ENCODE measurements at regions not wholly inside any gene's neighbourhood (a gene's known extent, or its start where the extent isn't known, plus 50 kb on each side); places are given as distances from the start of the nearest gene placed in this dataset.

DNA sequence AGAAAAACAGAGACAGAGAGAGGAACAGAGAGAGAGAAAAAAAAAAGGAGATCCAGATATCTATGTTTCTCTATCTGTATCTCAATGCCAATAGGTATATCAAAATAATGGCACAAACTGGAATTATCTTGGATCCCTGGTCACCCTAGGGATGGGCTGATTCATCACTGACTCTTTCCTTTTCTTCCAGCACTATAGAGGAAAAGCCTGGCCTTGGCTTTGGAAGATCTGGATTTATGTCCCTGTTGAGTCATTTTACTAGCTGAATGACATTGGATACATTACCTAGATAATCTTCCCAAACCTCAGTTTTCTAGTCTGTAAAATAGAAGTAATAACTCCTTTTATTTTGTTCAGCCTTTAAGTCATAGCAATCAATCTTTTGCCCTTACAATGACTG, 152.8 kb upstream of the GDF10 start:
- H3K27ac ChIP-seq (ENCODE audit: low read depth, low read length) = no peak overlapping the region
- H3K4me3 ChIP-seq (ENCODE audit: low read depth in 1 of 5, low read length in 5 of 5) = no peak overlapping the region
- no peaks in the 10 kb centered on the region for H3K36me3 ChIP-seq (ENCODE audit: control insufficient read depth in 5 of 5, insufficient read depth in 5 of 5, low read length in 5 of 5)
- H3K4me1 ChIP-seq (ENCODE audit: control insufficient read depth in 5 of 5, insufficient read depth in 5 of 5, low read length in 5 of 5) = no peaks in the 10 kb centered on the region
- no peaks in the 10 kb centered on the region for H3K27me3 ChIP-seq (ENCODE audit: control insufficient read depth in 5 of 5, insufficient read depth in 4 of 5, low read length in 5 of 5)
- no peaks in the 10 kb centered on the region for H3K9me3 ChIP-seq (ENCODE audit: control insufficient read depth in 5 of 5, low read length in 5 of 5)
- no peak overlapping the region for H3K9ac ChIP-seq (ENCODE audit: low read length in 5 of 5)

DNA sequence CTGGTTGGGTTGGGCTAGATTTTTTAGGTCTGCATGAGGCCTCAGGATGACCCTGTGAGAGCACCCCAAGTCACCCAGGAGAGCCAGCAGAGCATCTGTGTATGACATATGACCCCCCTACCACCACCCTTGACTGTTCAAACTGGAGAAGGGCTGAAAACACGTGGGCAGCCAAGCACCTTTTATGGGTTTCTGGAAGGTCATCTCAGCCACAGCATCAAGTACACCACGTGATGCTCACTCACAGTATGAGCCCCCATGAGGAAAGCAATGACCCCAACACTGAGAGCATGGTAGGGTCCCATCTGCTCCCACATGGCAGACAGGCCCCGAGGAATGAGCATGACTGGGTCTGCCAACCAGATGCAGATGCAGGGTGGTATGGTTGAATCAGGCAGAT, 149.4 kb upstream of the GDF10 start:
- H3K36me3 ChIP-seq (ENCODE audit: control insufficient read depth in 5 of 5, insufficient read depth in 5 of 5, low read length in 5 of 5) = no peaks in the 10 kb centered on the region
- H3K4me3 ChIP-seq (ENCODE audit: low read depth in 1 of 5, low read length in 5 of 5) = no peak overlapping the region
- H3K4me1 ChIP-seq (ENCODE audit: control insufficient read depth in 5 of 5, insufficient read depth in 5 of 5, low read length in 5 of 5) = no peaks in the 10 kb centered on the region
- no peak overlapping the region for H3K27ac ChIP-seq (ENCODE audit: low read depth, low read length)
- peaks cover 2 to 18% (median 10%) of the 10 kb centered on the region in 5 donors for H3K9me3 ChIP-seq (ENCODE audit: control insufficient read depth in 5 of 5, low read length in 5 of 5)
- H3K27me3 ChIP-seq (ENCODE audit: control insufficient read depth in 5 of 5, insufficient read depth in 4 of 5, low read length in 5 of 5) = no peaks in the 10 kb centered on the region
- H3K9ac ChIP-seq (ENCODE audit: low read length in 5 of 5) = no peak overlapping the region

DNA sequence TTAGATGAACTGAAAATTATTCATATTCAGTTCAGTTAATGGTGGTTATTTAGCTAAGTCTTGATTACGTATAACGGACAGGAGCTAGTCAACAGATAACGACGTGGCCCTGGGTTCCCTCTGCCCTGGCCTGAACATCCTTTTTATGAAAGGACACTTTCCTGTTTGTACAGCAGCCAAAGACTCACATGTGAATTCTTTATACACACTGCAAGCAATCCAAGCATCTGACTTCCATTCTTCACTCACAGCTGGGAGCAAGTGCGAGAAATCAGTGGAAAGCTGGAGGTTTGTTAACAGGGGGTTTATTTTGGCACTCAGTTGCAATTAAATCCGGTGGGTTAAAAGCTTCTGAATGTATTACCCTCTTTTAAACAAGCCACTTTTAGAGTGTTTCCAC, 148.1 kb upstream of the GDF10 start:
- Histone ChIP-seq H3K9me3 (ENCODE audit: control insufficient read depth in 5 of 5, low read length in 5 of 5) (peaks cover 2 to 19% (median 13%) of the 10 kb centered on the region in 5 donors), H3K36me3 (ENCODE audit: control insufficient read depth in 5 of 5, insufficient read depth in 5 of 5, low read length in 5 of 5) (no peaks in the 10 kb centered on the region), H3K9ac (ENCODE audit: low read length in 5 of 5) (no peak overlapping the region), H3K4me3 (ENCODE audit: low read depth in 1 of 5, low read length in 5 of 5) (no peak overlapping the region), H3K27ac (ENCODE audit: low read depth, low read length) (no peak overlapping the region), H3K4me1 (ENCODE audit: control insufficient read depth in 5 of 5, insufficient read depth in 5 of 5, low read length in 5 of 5) (no peaks in the 10 kb centered on the region), H3K27me3 (ENCODE audit: control insufficient read depth in 5 of 5, insufficient read depth in 4 of 5, low read length in 5 of 5) (no peaks in the 10 kb centered on the region)

DNA sequence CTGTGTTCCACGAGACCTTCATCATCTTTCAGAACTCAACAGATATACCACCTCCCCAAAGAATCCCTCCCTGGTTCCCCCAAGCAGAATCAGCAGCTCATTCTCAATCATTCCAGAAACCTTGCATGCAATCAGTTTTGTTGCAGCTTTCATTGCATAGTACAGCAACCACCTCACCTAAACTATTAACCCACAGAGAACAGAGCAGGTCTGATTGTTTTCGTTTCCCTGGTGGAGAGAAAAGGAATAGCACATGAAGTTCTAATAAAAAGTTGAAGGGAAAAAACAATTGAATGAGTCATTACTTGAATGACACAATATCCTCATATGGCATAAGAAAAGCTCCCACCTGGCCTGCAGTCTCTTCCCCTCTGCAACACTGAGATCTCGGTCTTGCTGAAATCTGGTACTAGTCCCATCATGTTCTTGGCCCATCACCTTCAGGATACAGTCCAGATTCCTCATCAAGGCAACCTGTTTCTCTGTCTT, 147.1 kb upstream of the GDF10 start:
- H3K9me3 ChIP-seq (ENCODE audit: control insufficient read depth in 5 of 5, low read length in 5 of 5) = peaks cover 2 to 19% (median 13%) of the 10 kb centered on the region in 5 donors
- no peaks in the 10 kb centered on the region for H3K36me3 ChIP-seq (ENCODE audit: control insufficient read depth in 5 of 5, insufficient read depth in 5 of 5, low read length in 5 of 5)
- H3K27me3 ChIP-seq (ENCODE audit: control insufficient read depth in 5 of 5, insufficient read depth in 4 of 5, low read length in 5 of 5) = no peaks in the 10 kb centered on the region
- no peaks in the 10 kb centered on the region for H3K4me1 ChIP-seq (ENCODE audit: control insufficient read depth in 5 of 5, insufficient read depth in 5 of 5, low read length in 5 of 5)
- H3K4me3 ChIP-seq (ENCODE audit: low read depth in 1 of 5, low read length in 5 of 5) = no peak overlapping the region
- no peak overlapping the region for H3K9ac ChIP-seq (ENCODE audit: low read length in 5 of 5)
- H3K27ac ChIP-seq (ENCODE audit: low read depth, low read length) = no peak overlapping the region

DNA sequence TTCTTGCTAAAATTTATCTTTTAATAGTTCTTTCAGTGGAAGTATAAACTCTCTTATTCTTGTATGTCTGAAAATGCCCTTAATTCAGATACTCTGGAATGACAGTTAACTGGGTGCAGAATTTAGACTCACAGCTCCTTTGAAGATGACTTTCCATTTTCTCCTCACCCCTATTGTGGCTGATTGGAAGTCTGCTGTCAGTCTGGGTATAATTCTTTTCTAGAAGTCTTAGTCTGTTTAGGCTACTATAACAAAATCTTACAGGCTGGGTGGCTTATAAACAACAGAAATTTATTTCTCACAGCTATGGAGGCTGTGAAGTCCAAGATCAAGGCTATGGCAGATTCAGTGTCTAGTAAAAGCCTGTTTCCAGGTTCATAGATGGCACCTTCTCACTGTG, 145.2 kb upstream of the GDF10 start:
- no peaks in the 10 kb centered on the region for H3K27me3 ChIP-seq (ENCODE audit: control insufficient read depth in 5 of 5, insufficient read depth in 4 of 5, low read length in 5 of 5)
- no peaks in the 10 kb centered on the region for H3K4me1 ChIP-seq (ENCODE audit: control insufficient read depth in 5 of 5, insufficient read depth in 5 of 5, low read length in 5 of 5)
- H3K36me3 ChIP-seq (ENCODE audit: control insufficient read depth in 5 of 5, insufficient read depth in 5 of 5, low read length in 5 of 5) = no peaks in the 10 kb centered on the region
- H3K9me3 ChIP-seq (ENCODE audit: control insufficient read depth in 5 of 5, low read length in 5 of 5) = peaks cover 2 to 19% (median 13%) of the 10 kb centered on the region in 5 donors
- no peak overlapping the region for H3K27ac ChIP-seq (ENCODE audit: low read depth, low read length)
- H3K9ac ChIP-seq (ENCODE audit: low read length in 5 of 5) = no peak overlapping the region
- H3K4me3 ChIP-seq (ENCODE audit: low read depth in 1 of 5, low read length in 5 of 5) = no peak overlapping the region

DNA sequence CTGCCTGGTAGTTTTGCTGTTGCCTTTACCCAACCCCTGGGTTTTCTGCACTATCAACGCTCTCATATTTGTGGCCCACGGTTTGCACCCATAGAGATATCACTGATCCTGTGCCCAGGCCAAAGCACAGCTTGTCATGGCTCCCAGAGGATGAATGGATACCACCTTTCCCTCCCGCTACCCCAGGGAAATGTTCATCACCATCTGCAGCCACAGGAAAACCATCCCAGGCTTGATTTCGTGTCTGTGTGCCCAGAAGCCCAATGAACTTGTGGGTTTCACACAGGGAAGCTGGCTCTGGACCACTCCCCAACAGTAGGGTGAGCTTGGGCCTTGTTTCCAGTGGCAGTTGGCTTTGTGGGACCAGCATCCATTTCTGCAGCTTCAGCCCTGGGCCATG, 143.1 kb upstream of the GDF10 start:
- Histone ChIP-seq H3K36me3 (ENCODE audit: control insufficient read depth in 5 of 5, insufficient read depth in 5 of 5, low read length in 5 of 5) (no peaks in the 10 kb centered on the region), H3K4me3 (ENCODE audit: low read depth in 1 of 5, low read length in 5 of 5) (no peak overlapping the region), H3K27me3 (ENCODE audit: control insufficient read depth in 5 of 5, insufficient read depth in 4 of 5, low read length in 5 of 5) (no peaks in the 10 kb centered on the region), H3K4me1 (ENCODE audit: control insufficient read depth in 5 of 5, insufficient read depth in 5 of 5, low read length in 5 of 5) (no peaks in the 10 kb centered on the region), H3K9ac (ENCODE audit: low read length in 5 of 5) (no peak overlapping the region), H3K27ac (ENCODE audit: low read depth, low read length) (no peak overlapping the region), H3K9me3 (ENCODE audit: control insufficient read depth in 5 of 5, low read length in 5 of 5) (peaks cover 2 to 19% (median 13%) of the 10 kb centered on the region in 5 donors)

DNA sequence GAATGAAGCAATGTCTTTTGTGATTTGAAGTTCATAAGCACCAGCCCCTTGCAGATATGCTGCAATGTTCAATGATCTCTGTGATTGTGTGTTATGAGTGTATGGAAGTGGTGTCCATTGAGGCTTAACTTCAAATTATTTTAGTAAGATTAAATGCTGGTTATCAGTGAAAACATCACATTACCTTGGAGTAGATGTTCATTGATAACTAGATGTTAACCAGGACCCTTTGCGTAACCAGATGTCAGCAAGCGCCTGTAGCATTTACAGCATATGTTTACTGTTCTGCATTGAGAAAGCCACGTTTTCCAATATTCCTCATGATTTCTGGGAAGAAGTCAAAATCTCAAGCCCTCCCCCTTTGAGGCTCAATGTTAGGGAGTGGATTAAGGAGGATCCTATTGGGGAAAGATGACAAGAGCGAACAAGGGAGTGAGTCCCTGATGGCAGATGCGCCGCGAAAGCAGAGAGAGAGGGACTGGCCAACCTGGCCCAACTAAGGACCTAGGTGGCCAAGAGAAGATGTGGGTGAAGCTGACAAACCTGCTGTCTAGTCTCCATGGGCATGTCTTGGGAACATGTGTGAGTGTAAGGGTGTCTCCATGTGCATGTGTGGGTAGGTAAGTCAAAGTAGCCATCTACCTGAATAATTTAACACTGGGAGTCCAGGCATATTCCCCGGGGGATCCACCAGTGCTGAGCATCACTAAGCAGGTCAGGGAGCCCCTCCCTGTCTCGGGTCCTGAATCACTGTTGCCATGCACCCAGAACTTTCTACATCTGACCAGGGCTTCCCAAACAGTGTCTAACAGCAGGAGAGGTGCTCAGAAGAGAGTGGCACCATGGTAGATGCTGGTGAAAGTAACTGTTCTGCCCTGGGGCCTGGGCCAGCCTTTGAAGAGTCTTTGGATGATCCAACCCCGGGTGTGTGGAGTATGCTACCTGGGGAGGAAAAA, 141.6 kb upstream of the GDF10 start:
- H3K9me3 ChIP-seq (ENCODE audit: control insufficient read depth in 5 of 5, low read length in 5 of 5) = peaks cover 2 to 19% (median 13%) of the 10 kb centered on the region in 5 donors
- no peaks in the 10 kb centered on the region for H3K27me3 ChIP-seq (ENCODE audit: control insufficient read depth in 5 of 5, insufficient read depth in 4 of 5, low read length in 5 of 5)
- no peaks in the 10 kb centered on the region for H3K36me3 ChIP-seq (ENCODE audit: control insufficient read depth in 5 of 5, insufficient read depth in 5 of 5, low read length in 5 of 5)
- H3K27ac ChIP-seq (ENCODE audit: low read depth, low read length) = no peak overlapping the region
- H3K4me1 ChIP-seq (ENCODE audit: control insufficient read depth in 5 of 5, insufficient read depth in 5 of 5, low read length in 5 of 5) = no peaks in the 10 kb centered on the region
- H3K4me3 ChIP-seq (ENCODE audit: low read depth in 1 of 5, low read length in 5 of 5) = no peak overlapping the region
- no peak overlapping the region for H3K9ac ChIP-seq (ENCODE audit: low read length in 5 of 5)

DNA sequence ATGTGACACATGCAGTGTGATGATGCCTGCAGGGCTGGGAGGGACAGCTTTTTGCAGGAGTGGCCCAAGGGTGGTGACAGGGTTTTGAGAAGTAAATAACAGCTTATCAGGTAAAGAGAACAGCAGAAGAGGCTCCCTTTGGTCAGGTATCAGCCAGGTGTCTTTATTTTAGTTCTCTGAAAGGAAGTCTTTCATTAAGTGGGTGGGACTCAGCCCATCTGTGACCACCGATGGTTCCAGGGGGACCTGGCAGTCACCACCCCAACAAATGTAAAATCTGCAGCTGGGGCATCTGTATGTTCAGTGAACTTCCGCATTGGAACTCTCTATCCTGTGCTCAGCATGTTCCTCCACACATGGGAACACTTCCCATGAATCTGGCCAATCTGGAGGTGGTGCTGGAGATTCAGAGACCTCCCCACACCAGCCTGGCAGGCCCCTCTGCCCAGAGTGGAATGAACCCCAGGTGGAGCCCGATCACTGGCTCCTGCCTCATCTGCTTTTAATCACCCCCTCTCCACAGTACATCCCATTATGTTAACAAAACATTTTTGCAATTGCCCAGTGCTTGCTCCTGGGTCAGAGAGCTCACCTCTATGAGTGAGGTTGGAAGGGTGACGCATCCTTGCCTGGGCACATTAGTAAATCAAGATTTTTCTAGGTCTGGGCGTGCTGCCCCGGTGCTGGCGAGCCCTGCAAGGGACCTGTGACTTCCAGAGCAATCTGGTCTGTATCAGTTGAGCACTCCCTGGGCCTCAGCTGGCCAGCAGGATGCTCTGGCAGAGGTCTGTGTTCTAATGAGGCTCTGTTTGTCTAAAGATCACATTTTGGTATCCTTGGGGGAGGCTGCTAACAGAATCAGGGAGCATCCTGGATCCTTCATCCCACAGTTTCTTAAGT, 140.4 kb upstream of the GDF10 start:
- peaks cover 0 to 4% (median 0%) of the 10 kb centered on the region in 5 donors for H3K4me1 ChIP-seq (ENCODE audit: control insufficient read depth in 5 of 5, insufficient read depth in 5 of 5, low read length in 5 of 5)
- H3K36me3 ChIP-seq (ENCODE audit: control insufficient read depth in 5 of 5, insufficient read depth in 5 of 5, low read length in 5 of 5) = no peaks in the 10 kb centered on the region
- peaks cover 2 to 17% (median 11%) of the 10 kb centered on the region in 5 donors for H3K9me3 ChIP-seq (ENCODE audit: control insufficient read depth in 5 of 5, low read length in 5 of 5)
- H3K9ac ChIP-seq (ENCODE audit: low read length in 5 of 5) = no peak overlapping the region
- H3K4me3 ChIP-seq (ENCODE audit: low read depth in 1 of 5, low read length in 5 of 5) = no peak overlapping the region
- no peaks in the 10 kb centered on the region for H3K27me3 ChIP-seq (ENCODE audit: control insufficient read depth in 5 of 5, insufficient read depth in 4 of 5, low read length in 5 of 5)
- no peak overlapping the region for H3K27ac ChIP-seq (ENCODE audit: low read depth, low read length)

DNA sequence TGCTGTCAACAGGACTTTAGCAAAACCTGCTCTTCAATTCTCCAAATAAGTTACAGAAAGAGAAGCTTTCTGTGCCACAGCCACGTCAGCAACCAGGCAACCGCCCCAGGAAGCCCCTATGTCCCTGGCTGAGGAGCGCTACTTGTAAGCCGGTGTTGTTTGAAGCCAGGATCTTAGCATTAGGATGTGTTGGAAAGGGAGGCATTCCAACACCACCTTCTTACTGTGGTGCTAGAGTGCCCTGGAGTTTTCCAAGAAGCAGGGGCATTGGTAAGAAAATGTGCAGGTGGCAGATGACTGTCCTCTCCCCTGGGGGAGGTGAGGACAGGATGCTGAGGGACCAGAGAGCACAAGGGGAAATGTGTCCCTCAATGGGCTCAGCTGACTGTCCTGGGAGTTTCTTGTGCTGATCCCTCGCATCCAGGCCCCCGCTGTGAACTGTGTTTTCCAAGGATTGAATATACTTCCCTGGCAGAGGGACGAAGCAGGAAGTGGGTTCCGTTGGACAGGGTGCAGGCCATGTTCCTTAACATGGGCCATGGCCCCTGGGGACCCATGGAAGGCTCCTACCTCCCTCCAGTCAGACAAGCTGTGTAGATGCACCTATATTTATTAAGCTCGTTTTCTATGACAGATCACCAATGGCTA, 139.6 kb upstream of the GDF10 start:
- H3K9me3 ChIP-seq (ENCODE audit: control insufficient read depth in 5 of 5, low read length in 5 of 5) = peaks cover 0 to 10% (median 4%) of the 10 kb centered on the region in 5 donors
- peaks cover 0 to 12% (median 7%) of the 10 kb centered on the region in 5 donors for H3K4me1 ChIP-seq (ENCODE audit: control insufficient read depth in 5 of 5, insufficient read depth in 5 of 5, low read length in 5 of 5)
- no peaks in the 10 kb centered on the region for H3K36me3 ChIP-seq (ENCODE audit: control insufficient read depth in 5 of 5, insufficient read depth in 5 of 5, low read length in 5 of 5)
- H3K27me3 ChIP-seq (ENCODE audit: control insufficient read depth in 5 of 5, insufficient read depth in 4 of 5, low read length in 5 of 5) = no peaks in the 10 kb centered on the region
- H3K9ac ChIP-seq (ENCODE audit: low read length in 5 of 5) = no peak overlapping the region
- no peak overlapping the region for H3K27ac ChIP-seq (ENCODE audit: low read depth, low read length)
- H3K4me3 ChIP-seq (ENCODE audit: low read depth in 1 of 5, low read length in 5 of 5) = no peak overlapping the region
